ENCODE measurements at regions not wholly inside any gene's neighbourhood (a gene's known extent, or its start where the extent isn't known, plus 50 kb on each side); places are given as distances from the start of the nearest gene placed in this dataset.

GRCh38 chr12:92302041-92302829 is 156.6 kb upstream of the BTG1 start:
- Histone ChIP-seq H3K27ac (replicated peaks in 1 of 4) (no peak overlapping the region), H3K27me3 (no peaks in the 10 kb centered on the region), H3K9me3 (no peaks in the 10 kb centered on the region), H3K4me1 (peaks cover 0 to 12% (median 3%) of the 10 kb centered on the region in 4 donors), H3K4me3 (no peak overlapping the region), H3K36me3 (no peaks in the 10 kb centered on the region)
- DNase-seq (ENCODE audit: extremely low spot score): no peak
- intact Hi-C loops (cut with DNase I): no loop called here
- WGBS: 97% methylated on average over 4 of the region's 4 CpGs
- TF ChIP-seq CTCF (IDR thresholded peaks at IDR 0.05) (no peak), POLR2A (IDR thresholded peaks at IDR 0.05; ENCODE audit: low read depth) (no peak), EP300 (IDR thresholded peaks at IDR 0.05) (no peak), POLR2AphosphoS5 (IDR thresholded peaks at IDR 0.05) (no peak)

DNA sequence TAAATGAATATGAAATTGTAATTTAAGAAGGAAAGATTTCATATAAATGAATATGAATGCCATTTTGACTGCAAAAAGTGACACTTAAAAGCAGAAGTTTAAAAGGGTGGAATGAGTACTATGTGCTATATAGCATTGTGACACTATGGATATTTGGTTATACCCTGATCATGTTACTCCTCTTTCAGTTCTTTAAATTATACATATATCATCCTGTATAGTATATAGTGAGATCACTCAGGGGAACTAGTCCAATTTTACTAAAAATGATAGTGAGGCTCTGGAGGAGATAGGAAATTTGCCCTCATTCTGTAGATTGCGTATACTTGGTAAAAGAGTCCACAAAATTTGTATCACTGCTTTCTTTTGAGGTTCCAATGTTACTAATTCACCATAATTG is 155.7 kb upstream of the BTG1 start:
- 96% methylated on average over 1 of the region's 1 CpG for WGBS

DNA sequence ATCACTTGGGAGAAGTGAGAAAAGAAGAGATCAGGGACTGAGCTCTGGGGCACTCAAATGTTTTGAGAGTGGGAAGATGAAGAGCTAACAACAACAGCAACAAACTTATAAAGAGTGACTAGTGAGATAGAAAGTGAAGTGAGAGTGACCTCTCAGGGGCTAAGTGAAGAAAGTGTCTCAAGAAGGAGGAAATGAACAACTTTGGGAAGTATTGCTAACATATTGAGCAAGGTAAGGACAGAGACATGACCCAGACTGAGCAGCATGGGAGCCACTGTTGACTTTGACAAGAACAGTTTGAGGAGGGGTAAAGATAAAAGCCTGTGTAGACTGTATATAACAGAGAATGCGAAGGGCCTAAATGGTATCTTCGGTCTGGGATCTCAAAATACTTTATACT is 155.1 kb upstream of the BTG1 start:
- 93% methylated on average over 2 of the region's 2 CpGs for WGBS
- no peak for TF ChIP-seq CTCF (IDR thresholded peaks at IDR 0.05)
- TF ChIP-seq EP300 (IDR thresholded peaks at IDR 0.05): no peak
- no peak for TF ChIP-seq POLR2A (IDR thresholded peaks at IDR 0.05; ENCODE audit: low read depth)
- TF ChIP-seq POLR2AphosphoS5 (IDR thresholded peaks at IDR 0.05): no peak
- Histone ChIP-seq H3K4me1 (peaks cover 0 to 12% (median 3%) of the 10 kb centered on the region in 4 donors), H3K27me3 (no peaks in the 10 kb centered on the region), H3K27ac (replicated peaks in 1 of 4) (no peak overlapping the region), H3K36me3 (no peaks in the 10 kb centered on the region), H3K4me3 (no peak overlapping the region), H3K9me3 (no peaks in the 10 kb centered on the region)
- no peak for DNase-seq (ENCODE audit: extremely low spot score)
- intact Hi-C loops (cut with DNase I): no loop called here

More for the DNA sequence above, 155.7 kb upstream of the BTG1 start:
- no peaks in the 10 kb centered on the region for H3K36me3 ChIP-seq
- no peaks in the 10 kb centered on the region for H3K9me3 ChIP-seq
- H3K27me3 ChIP-seq: no peaks in the 10 kb centered on the region
- peaks cover 0 to 12% (median 3%) of the 10 kb centered on the region in 4 donors for H3K4me1 ChIP-seq
- H3K4me3 ChIP-seq: no peak overlapping the region
- intact Hi-C loops (cut with DNase I): no loop called here
- no peak overlapping the region for H3K27ac ChIP-seq (replicated peaks in 1 of 4)
- no peak for TF ChIP-seq EP300 (IDR thresholded peaks at IDR 0.05)
- no peak for TF ChIP-seq POLR2A (IDR thresholded peaks at IDR 0.05; ENCODE audit: low read depth)
- TF ChIP-seq POLR2AphosphoS5 (IDR thresholded peaks at IDR 0.05): no peak
- no peak for TF ChIP-seq CTCF (IDR thresholded peaks at IDR 0.05)
- DNase-seq (ENCODE audit: extremely low spot score): no peak

- Histone ChIP-seq H3K27me3 (no peaks in the 10 kb centered on the region), H3K9me3 (no peaks in the 10 kb centered on the region), H3K36me3 (no peaks in the 10 kb centered on the region), H3K4me3 (no peak overlapping the region), H3K4me1 (peaks cover 0 to 11% (median 3%) of the 10 kb centered on the region in 4 donors), H3K27ac (replicated peaks in 1 of 4) (no peak overlapping the region)
- no peak for DNase-seq (ENCODE audit: extremely low spot score)
- 97% methylated on average over 3 of the region's 3 CpGs for WGBS
- no peak for TF ChIP-seq EP300 (IDR thresholded peaks at IDR 0.05)
- no peak for TF ChIP-seq POLR2AphosphoS5 (IDR thresholded peaks at IDR 0.05)
- no peak for TF ChIP-seq CTCF (IDR thresholded peaks at IDR 0.05)
- TF ChIP-seq POLR2A (IDR thresholded peaks at IDR 0.05; ENCODE audit: low read depth): no peak
- intact Hi-C loops (cut with DNase I): no loop called here
Measured at GRCh38 chr12:92299744-92300143, 154.1 kb upstream of the BTG1 start.
